ENCODE measurements at regions not wholly inside any gene's neighbourhood (a gene's known extent, or its start where the extent isn't known, plus 50 kb on each side); places are given as distances from the start of the nearest gene placed in this dataset.

GRCh38 chr3:76203578-76203977, 418.2 kb upstream of the ZNF717 start:
- H3K14ac ChIP-seq (ENCODE audit: low read length): no peak overlapping the region
- DNase-seq: peak; percentile 59 to 61
- H2BK12ac ChIP-seq (ENCODE audit: low read length): no peak overlapping the region
- no peak overlapping the region for H2AFZ ChIP-seq (ENCODE audit: insufficient read depth, low read length, poor library complexity)
- WGBS (ENCODE audit: extremely low coverage, insufficient coverage, insufficient read length): no CpG with 5 or more reads among the region's 12 CpGs
- H3K27ac ChIP-seq (ENCODE audit: low read depth, low read length): no peak overlapping the region
- H4K8ac ChIP-seq (ENCODE audit: low read depth, low read length): no peak overlapping the region
- no peak overlapping the region for H3K4me3 ChIP-seq (ENCODE audit: low read depth, low read length)
- H3K18ac ChIP-seq (ENCODE audit: low read length): no peak overlapping the region
- H3K79me2 ChIP-seq (ENCODE audit: control insufficient read depth, insufficient read depth, low read length, poor library complexity): no peaks in the 10 kb centered on the region
- no peak overlapping the region for H3K4ac ChIP-seq (ENCODE audit: low read depth, low read length)
- H2AK5ac ChIP-seq (ENCODE audit: low read length): no peak overlapping the region
- no peaks in the 10 kb centered on the region for H3K79me1 ChIP-seq (ENCODE audit: low read length)
- no peak overlapping the region for H3K9ac ChIP-seq (ENCODE audit: low read length)
- no peak overlapping the region for H4K91ac ChIP-seq (ENCODE audit: low read depth, low read length)
- no peak overlapping the region for H2BK5ac ChIP-seq (ENCODE audit: low read depth, low read length, poor library complexity)
- no peaks in the 10 kb centered on the region for H3K4me1 ChIP-seq (ENCODE audit: control insufficient read depth in 1 of 2, insufficient read depth in 2 of 2, low read length in 2 of 2)
- no peak overlapping the region for H3K4me2 ChIP-seq (ENCODE audit: low read length)
- H3K23ac ChIP-seq (ENCODE audit: low read length): no peak overlapping the region
- H3K36me3 ChIP-seq (ENCODE audit: control insufficient read depth in 1 of 2, insufficient read depth in 2 of 2, low read length in 2 of 2): no peaks in the 10 kb centered on the region
- no peaks in the 10 kb centered on the region for H3K9me3 ChIP-seq (ENCODE audit: insufficient read depth, low read depth, low read length)
- H2BK120ac ChIP-seq (ENCODE audit: insufficient read depth, low read length, poor library complexity): no peak overlapping the region
- no peak overlapping the region for H4K12ac ChIP-seq (ENCODE audit: low read depth, low read length)
- H3K27me3 ChIP-seq (ENCODE audit: insufficient read depth, low read length): no peaks in the 10 kb centered on the region

- no peak overlapping the region for H2BK5ac ChIP-seq (ENCODE audit: low read depth, low read length, poor library complexity)
- no peak overlapping the region for H2AK5ac ChIP-seq (ENCODE audit: low read length)
- no peak overlapping the region for H3K23ac ChIP-seq (ENCODE audit: low read length)
- no peaks in the 10 kb centered on the region for H3K27me3 ChIP-seq (ENCODE audit: insufficient read depth, low read length)
- H3K4me3 ChIP-seq (ENCODE audit: low read depth, low read length): no peak overlapping the region
- H3K36me3 ChIP-seq (ENCODE audit: control insufficient read depth in 1 of 2, insufficient read depth in 2 of 2, low read length in 2 of 2): no peaks in the 10 kb centered on the region
- no peak overlapping the region for H2BK120ac ChIP-seq (ENCODE audit: insufficient read depth, low read length, poor library complexity)
- H3K27ac ChIP-seq (ENCODE audit: low read depth, low read length): no peak overlapping the region
- H3K79me1 ChIP-seq (ENCODE audit: low read length): no peaks in the 10 kb centered on the region
- H3K9ac ChIP-seq (ENCODE audit: low read length): no peak overlapping the region
- no peaks in the 10 kb centered on the region for H3K4me1 ChIP-seq (ENCODE audit: control insufficient read depth in 1 of 2, insufficient read depth in 2 of 2, low read length in 2 of 2)
- H3K14ac ChIP-seq (ENCODE audit: low read length): no peak overlapping the region
- no peak overlapping the region for H3K4me2 ChIP-seq (ENCODE audit: low read length)
- no CpG with 5 or more reads among the region's 3 CpGs for WGBS (ENCODE audit: extremely low coverage, insufficient coverage, insufficient read length)
- no peaks in the 10 kb centered on the region for H3K79me2 ChIP-seq (ENCODE audit: control insufficient read depth, insufficient read depth, low read length, poor library complexity)
- H4K12ac ChIP-seq (ENCODE audit: low read depth, low read length): no peak overlapping the region
- no peak for DNase-seq
- H2AFZ ChIP-seq (ENCODE audit: insufficient read depth, low read length, poor library complexity): no peak overlapping the region
- H2BK12ac ChIP-seq (ENCODE audit: low read length): no peak overlapping the region
- no peak overlapping the region for H4K8ac ChIP-seq (ENCODE audit: low read depth, low read length)
- H3K9me3 ChIP-seq (ENCODE audit: insufficient read depth, low read depth, low read length): no peaks in the 10 kb centered on the region
- no peak overlapping the region for H4K91ac ChIP-seq (ENCODE audit: low read depth, low read length)
- H3K4ac ChIP-seq (ENCODE audit: low read depth, low read length): no peak overlapping the region
- no peak overlapping the region for H3K18ac ChIP-seq (ENCODE audit: low read length)
Measured at GRCh38 chr3:76206346-76206745, 421.0 kb upstream of the ZNF717 start.

GRCh38 chr3:76212679-76213078, 427.3 kb upstream of the ZNF717 start:
- Histone ChIP-seq H3K14ac (ENCODE audit: low read length) (no peak overlapping the region), H3K27me3 (ENCODE audit: insufficient read depth, low read length) (no peaks in the 10 kb centered on the region), H3K79me1 (ENCODE audit: low read length) (no peaks in the 10 kb centered on the region), H4K91ac (ENCODE audit: low read depth, low read length) (no peak overlapping the region), H3K4me2 (ENCODE audit: low read length) (no peak overlapping the region), H3K4me1 (ENCODE audit: control insufficient read depth in 1 of 2, insufficient read depth in 2 of 2, low read length in 2 of 2) (no peaks in the 10 kb centered on the region), H4K12ac (ENCODE audit: low read depth, low read length) (no peak overlapping the region), H3K9ac (ENCODE audit: low read length) (no peak overlapping the region), H3K79me2 (ENCODE audit: control insufficient read depth, insufficient read depth, low read length, poor library complexity) (no peaks in the 10 kb centered on the region), H2AK5ac (ENCODE audit: low read length) (no peak overlapping the region), H3K4ac (ENCODE audit: low read depth, low read length) (no peak overlapping the region), H2BK120ac (ENCODE audit: insufficient read depth, low read length, poor library complexity) (no peak overlapping the region), H2BK5ac (ENCODE audit: low read depth, low read length, poor library complexity) (no peak overlapping the region), H3K4me3 (ENCODE audit: low read depth, low read length) (no peak overlapping the region), H4K8ac (ENCODE audit: low read depth, low read length) (no peak overlapping the region), H2BK12ac (ENCODE audit: low read length) (no peak overlapping the region), H3K18ac (ENCODE audit: low read length) (no peak overlapping the region), H3K36me3 (ENCODE audit: control insufficient read depth in 1 of 2, insufficient read depth in 2 of 2, low read length in 2 of 2) (no peaks in the 10 kb centered on the region), H3K9me3 (ENCODE audit: insufficient read depth, low read depth, low read length) (peaks cover 7% of the 10 kb centered on the region), H3K27ac (ENCODE audit: low read depth, low read length) (no peak overlapping the region), H2AFZ (ENCODE audit: insufficient read depth, low read length, poor library complexity) (no peak overlapping the region), H3K23ac (ENCODE audit: low read length) (no peak overlapping the region)
- no peak for DNase-seq
- no CpG with 5 or more reads among the region's 2 CpGs for WGBS (ENCODE audit: extremely low coverage, insufficient coverage, insufficient read length)

GRCh38 chr3:76222201-76222600, 436.9 kb upstream of the ZNF717 start:
- Histone ChIP-seq H4K8ac (ENCODE audit: low read depth, low read length) (no peak overlapping the region), H4K91ac (ENCODE audit: low read depth, low read length) (no peak overlapping the region), H2BK12ac (ENCODE audit: low read length) (no peak overlapping the region), H2AFZ (ENCODE audit: insufficient read depth, low read length, poor library complexity) (no peak overlapping the region), H2BK5ac (ENCODE audit: low read depth, low read length, poor library complexity) (no peak overlapping the region), H2BK120ac (ENCODE audit: insufficient read depth, low read length, poor library complexity) (no peak overlapping the region), H3K27ac (ENCODE audit: low read depth, low read length) (no peak overlapping the region), H3K9ac (ENCODE audit: low read length) (no peak overlapping the region), H3K23ac (ENCODE audit: low read length) (no peak overlapping the region), H2AK5ac (ENCODE audit: low read length) (no peak overlapping the region), H3K79me2 (ENCODE audit: control insufficient read depth, insufficient read depth, low read length, poor library complexity) (no peaks in the 10 kb centered on the region), H3K36me3 (ENCODE audit: control insufficient read depth in 1 of 2, insufficient read depth in 2 of 2, low read length in 2 of 2) (no peaks in the 10 kb centered on the region), H3K9me3 (ENCODE audit: insufficient read depth, low read depth, low read length) (no peaks in the 10 kb centered on the region), H3K4me1 (ENCODE audit: control insufficient read depth in 1 of 2, insufficient read depth in 2 of 2, low read length in 2 of 2) (no peaks in the 10 kb centered on the region), H4K12ac (ENCODE audit: low read depth, low read length) (no peak overlapping the region), H3K27me3 (ENCODE audit: insufficient read depth, low read length) (no peaks in the 10 kb centered on the region), H3K4me3 (ENCODE audit: low read depth, low read length) (no peak overlapping the region), H3K4ac (ENCODE audit: low read depth, low read length) (no peak overlapping the region), H3K14ac (ENCODE audit: low read length) (no peak overlapping the region), H3K79me1 (ENCODE audit: low read length) (no peaks in the 10 kb centered on the region), H3K4me2 (ENCODE audit: low read length) (no peak overlapping the region), H3K18ac (ENCODE audit: low read length) (no peak overlapping the region)
- no peak for DNase-seq
- WGBS (ENCODE audit: extremely low coverage, insufficient coverage, insufficient read length): no CpG with 5 or more reads among the region's 2 CpGs
